Transverse colon (tissue), 4 donors: ENCODE measurements at regions not wholly inside any gene's neighbourhood (a gene's known extent, or its start where the extent isn't known, plus 50 kb on each side); places are given as distances from the start of the nearest gene placed in this dataset.

Experiments used
- CTCF ChIP-seq, 5 experiments: fragments of 200-600 bp in 3 of 5; fragments of 450-650 bp in 2 of 5; sonication (generic) in 3 of 5; IDR thresholded peaks; 1 replicate in 2 of 5; 2 replicates in 3 of 5; pipeline ENCODE4 v1.5.1; 2016 to 2017; ENCODE audit warnings: antibody characterized with exemption in 5 of 5, inconsistent platforms in 3 of 5, mild to moderate bottlenecking in 2 of 5, moderate library complexity in 1 of 5
- POLR2AphosphoS5 ChIP-seq, 3 donors: sonication (generic); formaldehyde crosslinking; IDR thresholded peaks; one replicate each; pipeline ENCODE4 v1.6.1; 2016; ENCODE audit warnings: antibody characterized with exemption in 3 of 3

GRCh38 chr1:79682478-79682877 is 675.9 kb upstream of the ADGRL4 start:
- TF ChIP-seq POLR2AphosphoS5 (IDR thresholded peaks at IDR 0.05): no peak
- no peak for TF ChIP-seq CTCF (IDR thresholded peaks at IDR 0.05)
